ENCODE measurements at regions not wholly inside any gene's neighbourhood (a gene's known extent, or its start where the extent isn't known, plus 50 kb on each side); places are given as distances from the start of the nearest gene placed in this dataset.
"Not testable (repeated sequence)": the region's sequence is repeated elsewhere in the genome, so short reads cannot be mapped to it uniquely, and the experiment has no call there.

DNA sequence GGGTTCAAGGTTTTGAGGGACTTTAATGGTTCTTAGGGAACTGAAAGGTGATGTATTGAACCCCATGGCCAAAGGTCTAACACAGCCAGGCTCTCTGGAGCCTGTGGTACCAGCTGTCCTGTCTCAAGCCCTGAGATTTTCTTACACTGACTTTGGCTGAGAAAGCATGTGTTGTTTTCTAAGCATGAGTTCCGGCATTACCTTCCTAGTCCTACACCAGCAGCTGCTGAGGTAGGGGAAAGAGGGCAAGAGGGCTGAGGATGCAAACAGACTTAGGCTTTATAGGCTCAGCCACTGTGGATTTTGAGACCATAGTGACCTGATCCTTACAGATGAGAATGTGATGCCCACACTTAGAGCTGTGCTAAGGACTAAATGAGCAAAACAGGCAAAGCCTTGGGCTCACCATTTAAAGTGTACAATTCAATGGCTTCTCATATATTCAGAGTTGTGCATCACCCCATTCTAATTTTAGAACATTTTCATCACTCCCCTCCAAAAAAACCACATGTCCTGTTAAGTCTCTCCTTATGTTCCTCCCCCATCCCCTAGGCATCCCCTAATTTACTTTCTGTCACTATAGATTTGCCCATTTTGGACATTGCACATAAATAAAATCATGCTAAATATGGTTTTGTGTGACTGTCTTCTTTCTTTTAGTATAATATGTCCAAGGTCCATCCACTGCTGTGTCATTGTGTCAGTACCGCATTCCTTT lies 99.7 kb upstream of the OTOS start:
- peaks cover 31% of the 10 kb centered on the region for H3K27me3 Mint-ChIP-seq
- no peak overlapping the region for H3K4me3 Mint-ChIP-seq
- no peaks in the 10 kb centered on the region for H3K4me1 Mint-ChIP-seq
- no peak overlapping the region for H3K27ac Mint-ChIP-seq
- H3K9me3 Mint-ChIP-seq = no peaks in the 10 kb centered on the region
- ATAC-seq = no peak
- peak in 1 of 2 donors; percentile 1 for DNase-seq

- DNase-seq (no peak), ATAC-seq (no peak)
- Mint-ChIP-seq H3K4me3 (no peak overlapping the region), H3K27me3 (peaks cover 36% of the 10 kb centered on the region), H3K9me3 (no peaks in the 10 kb centered on the region), H3K4me1 (no peaks in the 10 kb centered on the region), H3K27ac (no peak overlapping the region)
These were observed 100.3 kb upstream of the OTOS start for GRCh38 chr2:240240781-240241180.

DNA sequence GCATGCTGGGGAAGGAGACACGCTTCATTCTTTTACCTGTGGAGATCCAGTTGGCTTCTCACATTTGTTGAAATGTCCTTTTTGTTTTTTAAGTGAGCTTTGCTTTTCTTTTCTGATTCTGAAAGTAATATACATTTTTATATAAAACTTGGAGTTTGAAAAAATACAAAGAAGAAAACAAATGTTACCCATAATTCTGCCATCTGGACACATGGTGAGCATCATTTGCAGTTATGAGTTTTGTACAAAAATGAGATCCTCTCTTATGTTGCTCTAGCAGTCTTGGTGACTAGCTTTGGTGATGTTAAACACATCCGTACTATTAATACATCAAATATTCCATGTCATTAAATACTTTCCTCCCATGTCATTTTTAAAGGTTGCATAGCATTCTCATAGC lies 101.1 kb upstream of the OTOS start:
- Mint-ChIP-seq H3K4me1 (no peaks in the 10 kb centered on the region), H3K27me3 (peaks cover 36% of the 10 kb centered on the region), H3K9me3 (peaks cover 0 to 5% of the 10 kb centered on the region in 2 donors), H3K27ac (no peak overlapping the region), H3K4me3 (no peak overlapping the region)
- ATAC-seq = no peak
- DNase-seq = no peak

DNA sequence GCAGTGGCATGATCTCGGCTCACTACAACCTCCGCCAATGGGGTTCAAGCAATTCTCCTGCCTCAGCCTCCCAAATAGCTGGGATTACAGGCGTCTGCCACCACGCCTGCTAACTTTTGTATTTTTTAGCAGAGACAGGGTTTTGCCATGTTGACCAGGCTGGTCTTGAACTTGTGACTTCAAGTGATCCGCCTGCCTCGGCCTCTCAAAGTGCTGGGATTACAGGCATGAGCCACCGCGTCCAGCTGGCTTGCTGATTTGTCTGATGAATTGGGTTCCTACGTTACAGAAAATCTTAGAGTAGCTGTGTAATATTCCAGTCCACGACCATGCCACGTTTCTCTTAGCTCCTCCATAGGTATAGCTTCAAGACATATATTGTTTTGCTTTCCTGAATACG lies 102.6 kb upstream of the OTOS start:
- H3K9me3 Mint-ChIP-seq = peaks cover 0 to 13% of the 10 kb centered on the region in 2 donors
- not testable (repeated sequence) for ATAC-seq, H3K4me1 Mint-ChIP-seq

DNA sequence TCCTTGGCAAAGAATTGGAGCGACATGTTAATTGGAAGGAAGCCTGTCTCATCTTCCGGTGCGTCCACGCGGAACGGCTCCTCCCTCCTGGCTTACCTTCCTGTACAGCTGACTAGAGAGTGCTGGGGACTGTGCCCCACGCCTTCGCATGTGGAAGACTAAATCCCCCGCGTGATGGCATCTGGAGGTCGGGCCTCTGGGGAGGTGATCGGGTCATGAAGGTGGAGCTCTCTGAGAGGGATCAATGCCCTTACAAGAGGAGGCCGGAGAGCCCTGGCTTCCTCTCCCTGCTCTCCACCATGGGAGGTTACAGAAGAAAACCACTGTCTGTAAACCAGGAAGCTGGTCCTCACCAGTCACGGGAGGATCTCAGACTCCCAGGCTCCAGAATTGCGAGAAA lies 104.1 kb upstream of the OTOS start:
- no peak overlapping the region for H3K27ac Mint-ChIP-seq
- peaks cover 0 to 13% of the 10 kb centered on the region in 2 donors for H3K9me3 Mint-ChIP-seq
- ATAC-seq = no peak
- DNase-seq = no peak
- H3K4me1 Mint-ChIP-seq = no peaks in the 10 kb centered on the region
- peaks cover 35% of the 10 kb centered on the region for H3K27me3 Mint-ChIP-seq
- no peak overlapping the region for H3K4me3 Mint-ChIP-seq

More for the DNA sequence above, 102.6 kb upstream of the OTOS start:
- not testable (repeated sequence) for H3K27ac Mint-ChIP-seq, DNase-seq, H3K4me3 Mint-ChIP-seq
- H3K27me3 Mint-ChIP-seq = peaks cover 44% of the 10 kb centered on the region

DNA sequence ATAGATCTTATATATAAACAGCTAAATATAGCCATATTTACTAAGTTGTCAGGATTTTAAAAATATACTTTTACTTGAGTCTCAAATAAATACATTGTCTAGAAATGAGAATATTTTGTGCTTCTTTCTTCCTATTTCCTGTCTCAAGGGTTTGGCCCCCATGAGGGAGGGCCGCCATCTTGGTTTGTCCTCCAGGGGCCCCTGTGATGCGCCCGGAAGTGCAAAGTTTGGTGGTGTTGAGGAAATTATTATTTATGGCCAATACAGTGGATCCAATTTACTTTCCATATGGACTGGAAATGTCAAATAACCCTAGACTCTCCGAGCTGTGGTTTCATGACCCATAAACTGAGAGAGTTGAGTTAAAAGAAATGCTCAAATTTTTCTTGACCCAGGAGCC lies 104.7 kb upstream of the OTOS start:
- no peak for DNase-seq
- Mint-ChIP-seq H3K27ac (no peak overlapping the region), H3K4me3 (no peak overlapping the region), H3K4me1 (no peaks in the 10 kb centered on the region), H3K27me3 (peaks cover 38% of the 10 kb centered on the region), H3K9me3 (peaks cover 0 to 13% of the 10 kb centered on the region in 2 donors)
- ATAC-seq = no peak

- Mint-ChIP-seq H3K9me3 (peaks cover 0 to 13% of the 10 kb centered on the region in 2 donors), H3K4me1 (no peaks in the 10 kb centered on the region), H3K27ac (no peak overlapping the region), H3K27me3 (peaks cover 42% of the 10 kb centered on the region), H3K4me3 (no peak overlapping the region)
- ATAC-seq (no peak), DNase-seq (no peak)
These were observed 105.2 kb upstream of the OTOS start for GRCh38 chr2:240245706-240246105.

- Mint-ChIP-seq H3K4me3 (no peak overlapping the region), H3K27me3 (peaks cover 42% of the 10 kb centered on the region), H3K27ac (no peak overlapping the region), H3K4me1 (no peaks in the 10 kb centered on the region), H3K9me3 (peaks cover 0 to 13% of the 10 kb centered on the region in 2 donors)
- DNase-seq = no peak
- ATAC-seq = no peak
These were observed 105.8 kb upstream of the OTOS start for GRCh38 chr2:240246173-240246820.

GRCh38 chr2:240247241-240247867 lies 106.9 kb upstream of the OTOS start:
- Mint-ChIP-seq H3K4me3 (no peak overlapping the region), H3K4me1 (no peaks in the 10 kb centered on the region), H3K27ac (no peak overlapping the region), H3K9me3 (peaks cover 0 to 13% of the 10 kb centered on the region in 2 donors), H3K27me3 (peaks cover 42% of the 10 kb centered on the region)
- DNase-seq (no peak), ATAC-seq (no peak)

- H3K9me3 Mint-ChIP-seq = peaks cover 0 to 13% of the 10 kb centered on the region in 2 donors
- peaks cover 42% of the 10 kb centered on the region for H3K27me3 Mint-ChIP-seq
- no peak for DNase-seq
- H3K4me3 Mint-ChIP-seq = no peak overlapping the region
- no peak overlapping the region for H3K27ac Mint-ChIP-seq
- no peak for ATAC-seq
- H3K4me1 Mint-ChIP-seq = no peaks in the 10 kb centered on the region
These were observed 107.6 kb upstream of the OTOS start for GRCh38 chr2:240247868-240248720.

DNA sequence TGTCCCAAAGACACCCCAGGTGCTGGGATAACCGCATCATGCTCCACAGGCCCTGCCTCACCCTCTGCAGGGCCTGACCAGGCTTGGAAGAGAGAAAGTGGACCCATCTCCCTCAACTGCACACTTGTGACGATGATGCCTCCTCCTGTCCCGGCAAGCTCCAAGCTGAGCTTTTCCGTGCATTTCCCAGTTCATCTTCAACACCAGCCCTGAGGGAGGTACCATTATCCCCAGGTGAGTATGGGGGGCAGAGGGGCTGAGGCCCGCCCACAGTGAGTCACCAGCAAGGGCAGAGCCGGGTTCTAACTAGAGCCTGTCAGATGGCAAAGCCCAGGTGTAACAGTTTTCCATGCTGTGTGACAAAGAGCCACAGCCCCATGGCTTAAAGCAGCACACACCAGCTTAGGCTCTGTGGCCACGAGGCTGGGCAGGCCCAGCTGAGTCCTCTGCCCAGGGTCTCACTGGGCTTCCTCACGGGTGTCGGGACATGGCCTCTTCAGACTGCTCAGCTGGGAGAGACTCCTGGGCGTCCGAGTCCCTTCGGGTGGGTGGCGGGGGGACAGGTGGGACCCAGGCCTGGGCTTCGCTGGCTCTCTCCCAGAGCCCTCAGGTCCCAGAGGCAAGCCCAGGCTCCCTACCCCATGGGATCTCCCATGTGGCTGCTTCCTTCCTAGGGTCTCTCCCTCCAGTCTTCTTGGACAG lies 108.4 kb upstream of the OTOS start:
- H3K27ac Mint-ChIP-seq = no peak overlapping the region
- ATAC-seq = no peak
- no peaks in the 10 kb centered on the region for H3K4me1 Mint-ChIP-seq
- no peak for DNase-seq
- H3K4me3 Mint-ChIP-seq = no peak overlapping the region
- peaks cover 48% of the 10 kb centered on the region for H3K27me3 Mint-ChIP-seq
- H3K9me3 Mint-ChIP-seq = peaks cover 0 to 13% of the 10 kb centered on the region in 2 donors

GRCh38 chr2:240249423-240250149 lies 109.1 kb upstream of the OTOS start:
- Mint-ChIP-seq H3K27me3 (peaks cover 41% of the 10 kb centered on the region), H3K4me3 (no peak overlapping the region), H3K9me3 (peaks cover 0 to 13% of the 10 kb centered on the region in 2 donors), H3K4me1 (no peaks in the 10 kb centered on the region), H3K27ac (peak overlapping the region in 1 of 2 donors; percentile 76)
- no peak for ATAC-seq
- no peak for DNase-seq

DNA sequence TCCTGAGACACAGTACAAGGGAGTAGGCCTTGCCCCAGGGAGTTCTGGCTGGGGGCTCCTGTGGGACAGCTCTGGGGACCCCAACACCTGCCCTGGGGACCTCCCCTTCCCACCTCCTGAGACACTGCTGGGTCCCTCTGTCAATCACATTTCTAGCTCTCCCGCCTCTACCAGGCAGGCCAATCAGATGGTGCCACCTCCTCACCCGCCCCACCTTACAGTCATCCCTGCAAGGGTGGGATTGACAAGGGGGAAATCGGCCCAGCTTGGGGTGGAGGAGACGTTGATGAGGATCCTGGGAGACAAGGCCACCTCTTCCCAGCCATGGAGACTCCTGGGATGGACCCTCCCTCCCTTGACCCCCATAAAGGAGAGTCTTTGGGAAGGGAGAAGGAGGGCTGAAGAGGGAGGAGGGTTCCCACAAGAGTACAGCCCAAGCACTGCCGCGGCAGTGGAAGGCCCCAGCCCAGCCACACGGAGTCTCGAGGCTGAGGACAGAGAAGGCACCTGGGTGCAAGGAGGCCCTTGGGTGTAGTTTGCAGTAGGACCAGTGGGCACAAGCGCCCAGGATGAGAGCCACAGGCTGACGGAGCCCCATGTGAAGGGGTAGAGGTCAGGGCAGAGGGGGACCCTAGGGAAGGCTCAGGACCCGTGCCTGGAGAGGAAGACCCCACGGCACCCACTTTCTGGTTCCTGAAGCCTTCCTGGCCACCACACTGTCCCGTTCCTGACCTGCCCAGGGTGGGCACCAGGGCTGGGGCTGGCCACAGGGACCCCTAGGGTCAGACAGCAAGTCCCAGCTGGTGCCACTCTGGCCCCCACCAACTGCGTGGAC lies 109.9 kb upstream of the OTOS start:
- no peak overlapping the region for H3K27ac Mint-ChIP-seq
- no peak for DNase-seq
- H3K9me3 Mint-ChIP-seq = peaks cover 0 to 13% of the 10 kb centered on the region in 2 donors
- no peak for ATAC-seq
- no peak overlapping the region for H3K4me3 Mint-ChIP-seq
- H3K4me1 Mint-ChIP-seq = no peaks in the 10 kb centered on the region
- peaks cover 42% of the 10 kb centered on the region for H3K27me3 Mint-ChIP-seq
